NCI-H1417 (cell line): ENCODE measurements at regions not wholly inside any gene's neighbourhood (a gene's known extent, or its start where the extent isn't known, plus 50 kb on each side); places are given as distances from the start of the nearest gene placed in this dataset.

ENCODE experiments used
- DNase-seq, 3 experiments: peaks; one replicate each; lab custom pipeline; 2025; lab: John Stamatoyannopoulos, UW

- DNase-seq = no peak
These were observed 53.1 kb upstream of the TRIM67 start for GRCh38 chr1:231108516-231109302.

GRCh38 chr1:231107600-231108326 is 54.1 kb upstream of the TRIM67 start:
- no peak for DNase-seq

DNA sequence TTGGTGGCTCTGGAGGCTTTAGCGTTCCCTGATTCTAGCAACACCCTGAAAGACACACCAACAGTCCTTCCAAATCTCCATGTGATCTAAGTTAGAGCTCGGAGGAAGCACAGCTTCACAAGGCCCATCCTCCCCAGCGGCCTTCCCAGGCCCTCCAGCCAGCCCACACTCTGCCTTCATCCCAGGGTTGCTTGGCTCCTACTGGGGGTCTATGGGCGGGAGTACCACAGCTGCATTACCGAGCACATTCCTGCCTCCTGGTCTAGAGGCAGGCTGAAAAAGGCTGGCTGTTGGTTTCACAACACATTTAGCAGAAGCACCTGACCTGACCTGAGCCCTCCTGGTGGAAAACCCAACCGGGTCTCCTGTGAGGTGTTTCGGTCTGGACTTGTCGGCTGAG is 54.7 kb upstream of the TRIM67 start:
- no peak for DNase-seq

DNA sequence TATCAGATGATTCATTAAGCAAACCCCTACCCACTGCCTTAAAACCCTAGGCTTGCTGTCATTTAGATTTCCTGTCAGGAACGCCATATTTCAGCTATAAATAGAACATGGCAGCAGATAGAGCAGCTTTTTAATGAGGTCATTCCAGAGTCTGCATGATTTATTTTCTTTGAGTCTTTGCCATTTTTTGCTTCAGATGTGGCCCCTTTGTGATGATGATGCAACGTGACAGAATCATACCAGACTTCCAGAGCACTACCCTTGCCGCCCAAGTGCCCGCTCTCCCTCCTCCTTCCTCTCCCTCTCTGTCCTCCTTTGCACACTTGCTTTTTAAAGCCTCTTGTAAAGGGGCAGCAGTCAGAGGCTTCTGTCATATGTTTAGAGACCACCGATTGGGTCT is 55.5 kb upstream of the TRIM67 start:
- peak in 2 of 3 experiments; percentile 8 to 55 for DNase-seq

- no peak for DNase-seq
These were observed 56.9 kb upstream of the TRIM67 start for GRCh38 chr1:231104917-231105316.

- DNase-seq = no peak
These were observed 57.9 kb upstream of the TRIM67 start for GRCh38 chr1:231103961-231104360.

- DNase-seq = no peak
These were observed 60.1 kb upstream of the FAM89A start for GRCh38 chr1:231099996-231100767.

- no peak for DNase-seq
These were observed 59.3 kb upstream of the FAM89A start for GRCh38 chr1:231099311-231099710.

GRCh38 chr1:231095595-231095994 is 55.5 kb upstream of the FAM89A start:
- DNase-seq = no peak

DNA sequence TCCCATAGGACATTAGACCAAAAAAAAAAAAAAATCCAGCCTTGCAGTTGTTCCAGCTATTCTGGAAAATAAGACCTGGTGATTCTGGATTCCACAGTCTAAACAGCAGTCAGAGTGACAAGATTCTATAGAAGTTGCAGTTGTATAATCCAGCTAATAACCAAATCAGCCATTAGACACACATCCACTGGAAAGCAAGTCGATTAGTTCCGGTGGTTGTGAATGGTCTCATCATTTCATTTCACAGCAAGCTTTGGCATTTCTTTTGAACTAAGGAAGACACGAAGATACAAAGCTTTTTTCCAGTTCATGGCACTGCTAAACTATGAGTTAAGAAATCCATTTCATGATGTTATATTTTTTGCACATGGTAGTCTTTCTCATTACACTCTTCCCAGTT is 54.4 kb upstream of the FAM89A start:
- no peak for DNase-seq

DNA sequence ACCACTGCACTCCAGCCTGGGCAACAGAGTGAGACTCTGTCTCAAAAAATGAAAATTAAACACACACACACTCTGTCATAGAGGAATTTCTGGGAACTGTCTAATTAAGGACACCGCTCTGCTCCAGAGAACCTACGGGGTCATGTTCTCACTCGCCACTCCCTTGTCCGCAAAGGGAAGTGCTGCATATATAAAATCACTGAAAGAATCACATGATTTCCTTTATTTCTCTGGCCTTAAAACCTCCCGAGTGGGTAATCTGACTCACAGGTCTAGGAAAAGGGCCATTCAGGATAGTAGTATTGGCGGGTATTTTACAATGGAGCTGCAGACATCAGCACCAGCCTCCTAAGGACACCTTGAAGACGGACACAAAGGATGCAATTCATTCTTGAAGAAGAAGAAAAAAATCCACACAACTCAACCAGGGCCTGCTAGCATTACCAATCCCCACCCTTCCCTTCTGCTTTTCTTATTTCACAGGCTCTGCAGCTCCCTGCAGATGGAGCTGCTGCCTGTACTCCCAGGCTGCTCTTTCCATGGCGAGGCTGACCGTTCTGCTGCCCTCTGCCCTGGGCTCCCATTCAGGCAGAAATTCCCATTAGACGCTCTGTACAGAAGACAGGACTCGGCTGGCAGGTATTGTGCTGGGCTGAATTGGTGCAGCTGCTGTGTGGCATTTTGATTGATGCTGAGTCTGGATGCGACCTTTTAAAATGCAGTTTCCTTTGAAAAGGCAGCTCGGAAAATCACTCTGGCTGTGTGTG is 53.3 kb upstream of the FAM89A start:
- peak in 2 of 3 experiments; percentile 8 to 57 for DNase-seq

DNA sequence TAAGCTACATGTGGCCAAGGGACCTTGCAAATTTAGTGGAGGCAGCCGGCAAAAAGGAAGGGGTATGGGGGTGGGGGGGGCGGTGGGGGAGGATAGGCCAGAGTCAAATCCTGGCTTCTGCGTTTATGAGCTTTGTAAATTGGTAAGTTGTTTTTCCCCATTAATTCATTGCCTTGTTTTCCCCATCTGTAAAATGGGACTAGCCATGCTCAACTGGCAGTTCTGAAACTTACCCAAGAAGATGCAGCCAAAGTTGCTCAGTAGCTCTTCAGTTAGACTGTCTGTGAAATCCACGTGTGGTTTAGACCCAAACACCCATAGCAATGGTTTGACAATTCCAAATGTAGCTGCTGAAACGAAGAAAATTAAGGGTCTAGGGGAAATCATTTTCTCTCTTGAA is 52.3 kb upstream of the FAM89A start:
- no peak for DNase-seq

DNA sequence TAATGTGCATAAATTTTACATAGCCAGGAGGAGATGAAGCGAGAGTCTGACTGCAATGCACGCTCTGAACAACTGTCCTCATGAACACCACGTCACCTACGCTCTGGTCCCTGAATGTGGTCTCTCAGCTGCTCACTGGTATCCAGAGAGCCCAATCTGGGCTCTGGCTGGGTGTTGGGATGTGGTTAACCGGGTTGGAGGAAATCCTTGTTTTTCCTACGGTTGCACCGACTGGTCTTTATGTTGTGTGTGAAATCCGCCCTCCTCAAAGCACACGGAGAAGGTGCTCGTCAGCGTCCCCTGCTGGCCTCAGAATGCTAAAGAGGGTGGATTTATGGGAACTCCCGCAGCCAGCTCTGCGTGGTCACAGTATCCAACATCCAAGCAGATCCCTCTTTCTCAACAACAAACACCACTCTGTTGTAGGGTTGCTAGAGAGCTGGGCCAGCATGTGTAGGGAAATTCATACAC is 51.8 kb upstream of the FAM89A start:
- DNase-seq = no peak

DNA sequence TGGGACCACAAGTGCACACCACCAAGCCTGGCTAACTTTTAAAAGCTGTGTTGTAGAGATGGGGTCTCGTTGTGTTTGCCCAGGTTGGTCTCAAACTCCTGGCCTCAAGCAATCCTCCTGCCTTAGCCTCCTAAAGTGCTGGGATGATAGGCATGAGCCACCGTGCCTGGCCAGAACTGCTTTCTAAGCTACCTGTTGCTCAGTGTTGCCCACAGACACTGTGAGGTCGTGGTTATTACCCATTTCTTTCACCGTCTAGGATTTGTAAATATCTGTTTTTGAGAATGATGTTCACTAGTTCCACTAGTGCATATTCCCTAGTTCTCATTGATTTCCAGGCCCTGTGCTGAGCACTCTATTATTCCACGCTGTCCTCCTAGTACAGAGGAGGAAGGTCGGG is 51.4 kb upstream of the FAM89A start:
- DNase-seq = no peak
